GM23338 (cell line): ENCODE measurements at regions not wholly inside any gene's neighbourhood (a gene's known extent, or its start where the extent isn't known, plus 50 kb on each side); places are given as distances from the start of the nearest gene placed in this dataset.
A peak's percentile ranks its signal among the peaks of the same experiment; 100 is the strongest.

Experiments used
- ATAC-seq: fragments of 200-7000 bp; cut with Tn5 transposase; 3 replicates; pipeline ENCODE4 v1.9.1; 2020
- DNase-seq: peaks from one replicate; pipeline ENCODE4 v3.0.0-alpha.2; 2015; ENCODE audit warnings: low spot score
- H2AFZ ChIP-seq: fragments of 200-600 bp; sonication (generic); 2 replicates; pipeline ENCODE4 v1.8.0; 2016; ENCODE audit warnings: antibody characterized with exemption, mild to moderate bottlenecking, moderate library complexity
- H3F3A ChIP-seq: fragments of 200-600 bp; sonication (generic); replicated peaks from 2 replicates; pipeline ENCODE4 v1.8.0; 2017; ENCODE audit warnings: antibody characterized with exemption, mixed run types, low read depth
- H3K27ac ChIP-seq: fragments of 200-600 bp; sonication (generic); 2 replicates; pipeline ENCODE4 v1.6.1; 2016; ENCODE audit warnings: low read depth
- H3K27me3 ChIP-seq: fragments of 200-600 bp; sonication (generic); 2 replicates; pipeline ENCODE4 v1.8.0; 2016; ENCODE audit warnings: mild to moderate bottlenecking, mixed run types, moderate library complexity; ENCODE audit not compliant: insufficient read depth
- H3K36me3 ChIP-seq: fragments of 200-600 bp; sonication (generic); 2 replicates; pipeline ENCODE4 v1.8.0; 2016; ENCODE audit warnings: mild to moderate bottlenecking; ENCODE audit not compliant: insufficient read depth
- H3K4me1 ChIP-seq: fragments of 200-600 bp; sonication (generic); 2 replicates; pipeline ENCODE4 v1.8.0; 2016; ENCODE audit warnings: mild to moderate bottlenecking, moderate library complexity; ENCODE audit not compliant: insufficient read depth
- H3K4me2 ChIP-seq: fragments of 200-600 bp; sonication (generic); 2 replicates; pipeline ENCODE4 v1.7.1; 2017; ENCODE audit warnings: mixed run types
- H3K4me3 ChIP-seq: fragments of 200-600 bp; sonication (generic); 2 replicates; pipeline ENCODE4 v1.6.1; 2016; ENCODE audit warnings: mixed run types
- H3K79me2 ChIP-seq: fragments of 200-600 bp; sonication (generic); replicated peaks from 2 replicates; pipeline ENCODE4 v1.8.0; 2017; ENCODE audit warnings: mild to moderate bottlenecking; ENCODE audit not compliant: insufficient read depth
- H3K9me2 ChIP-seq: fragments of 200-600 bp; sonication (generic); 2 replicates; pipeline ENCODE4 v1.8.0; 2017; ENCODE audit not compliant: insufficient read depth
- H4K20me1 ChIP-seq: fragments of 200-600 bp; sonication (generic); replicated peaks from 2 replicates; pipeline ENCODE4 v1.8.0; 2017; ENCODE audit warnings: mild to moderate bottlenecking; ENCODE audit not compliant: insufficient read depth
- H3K27ac Mint-ChIP-seq: 2 replicates; pipeline ENCODE4 v1.8.0; 2020; ENCODE audit warnings: inconsistent platforms, mild to moderate bottlenecking, moderate library complexity, mixed read lengths
- H3K27me3 Mint-ChIP-seq: 3 replicates; pipeline ENCODE4 v1.8.0; 2022; ENCODE audit warnings: low read depth, mild to moderate bottlenecking, moderate library complexity, mixed read lengths, inconsistent platforms; ENCODE audit not compliant: insufficient read depth, poor library complexity
- H3K36me3 Mint-ChIP-seq: 3 replicates; pipeline ENCODE4 v1.8.0; 2021; ENCODE audit warnings: low read depth, mild to moderate bottlenecking, inconsistent platforms, moderate library complexity, mixed read lengths
- H3K4me1 Mint-ChIP-seq: 3 replicates; pipeline ENCODE4 v1.8.0; 2020; ENCODE audit warnings: mild to moderate bottlenecking, inconsistent platforms, mixed read lengths
- H3K4me3 Mint-ChIP-seq: 3 replicates; pipeline ENCODE4 v1.8.0; 2021; ENCODE audit warnings: moderate library complexity, mild to moderate bottlenecking, inconsistent platforms, mixed read lengths
- H3K9me3 Mint-ChIP-seq: 3 replicates; pipeline ENCODE4 v1.8.0; 2020; ENCODE audit warnings: moderate library complexity, mild to moderate bottlenecking, inconsistent platforms, mixed read lengths
- CREB1 ChIP-seq: fragments of 250-450 bp; sonication (Bioruptor Pico); IDR thresholded peaks from 2 replicates; pipeline ENCODE4 v1.5.0; 2020; ENCODE audit warnings: low read depth, mild to moderate bottlenecking, moderate library complexity
- EZH2 ChIP-seq: fragments of 200-600 bp; sonication (generic); IDR thresholded peaks from one replicate; pipeline ENCODE4 v1.8.0; 2017; ENCODE audit warnings: antibody characterized with exemption, mild to moderate bottlenecking, low read depth; ENCODE audit not compliant: unreplicated experiment
- EZH2phosphoT487 ChIP-seq: fragments of 200-600 bp; sonication (generic); IDR thresholded peaks from one replicate; pipeline ENCODE4 v1.8.1; 2018; ENCODE audit warnings: antibody characterized with exemption; ENCODE audit not compliant: unreplicated experiment
- NANOG ChIP-seq: IDR thresholded peaks from 2 replicates; pipeline ENCODE4 v1.6.1; 2016; ENCODE audit warnings: antibody characterized with exemption, borderline replicate concordance
- POLR2AphosphoS5 ChIP-seq: IDR thresholded peaks from 2 replicates; pipeline ENCODE4 v1.6.1; 2016; ENCODE audit warnings: antibody characterized with exemption, low read depth
- STAT1 ChIP-seq: IDR thresholded peaks from one replicate; pipeline ENCODE4 v1.6.1; 2016; ENCODE audit warnings: antibody characterized with exemption; ENCODE audit not compliant: unreplicated experiment
- ZNF114 ChIP-seq: fragments of 250-450 bp; sonication (Bioruptor Pico); IDR thresholded peaks from 2 replicates; pipeline ENCODE4 v1.5.0; 2020; ENCODE audit warnings: mild to moderate bottlenecking, moderate library complexity
- TF ChIP-seq, protein P1 (sequence below): IDR thresholded peaks from one replicate; pipeline ENCODE4 v1.6.1; 2018; ENCODE audit warnings: antibody characterized with exemption; ENCODE audit not compliant: unreplicated experiment
- TF ChIP-seq, protein P2 (sequence below): fragments of 250-450 bp; sonication (Bioruptor Pico); IDR thresholded peaks from 2 replicates; pipeline ENCODE4 v1.5.0; 2020; ENCODE audit warnings: mild to moderate bottlenecking, moderate library complexity
- TF ChIP-seq, protein P3 (sequence below), 2 experiments: fragments of 200-600 bp in 1 of 2; sonication (generic) in 1 of 2; conservative IDR thresholded peaks; 2 replicates each; pipeline versions ENCODE4 v1.5.1 to v1.6.1; 2016 to 2017; ENCODE audit warnings: antibody characterized with exemption in 2 of 2, low read depth in 2 of 2, mild to moderate bottlenecking in 2 of 2, moderate library complexity in 1 of 2

DNA sequence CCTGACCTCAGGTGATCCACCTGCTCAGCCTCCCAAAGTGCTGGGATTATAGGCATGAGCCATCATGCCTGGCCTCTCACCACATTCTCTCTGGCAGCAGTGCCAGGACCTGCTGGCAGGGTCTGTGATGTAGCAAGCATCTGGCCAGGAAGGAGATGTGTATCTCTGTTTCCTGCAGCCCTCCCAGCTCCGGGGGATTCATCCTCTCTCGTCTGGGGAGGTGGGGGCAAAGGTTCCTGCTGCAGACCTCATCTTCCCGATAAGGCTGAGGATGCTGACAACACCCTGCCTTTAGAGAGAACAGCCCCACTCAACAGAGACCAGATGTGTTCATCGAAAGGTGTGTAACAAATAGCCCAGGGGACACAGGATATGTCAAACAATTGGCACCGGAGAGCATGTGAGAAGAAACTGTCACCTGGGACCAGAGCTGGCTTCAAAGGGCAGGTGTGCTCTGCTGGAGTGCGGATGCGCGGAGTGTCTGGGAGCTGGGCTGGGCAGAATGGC lies 54.8 kb upstream of the SEC14L1 start:
- Histone ChIP-seq H3K4me2 (no peak overlapping the region), H3F3A (peaks cover 6% of the 10 kb centered on the region), H3K4me3 (no peak overlapping the region), H3K79me2 (peaks cover 15% of the 10 kb centered on the region), H2AFZ (peak overlapping the region; percentile 53; the same call in 1 of the 2 replicates), H3K27me3 (no peaks in the 10 kb centered on the region), H3K4me1 (peaks cover 14% of the 10 kb centered on the region), H3K9me2 (0 out of 2 replicates have a peak, but pooled peaks cover 9% of the 10 kb centered on the region), H3K36me3 (no peaks in the 10 kb centered on the region), H3K27ac (no peak overlapping the region), H4K20me1 (no peaks in the 10 kb centered on the region)
- H3K36me3 Mint-ChIP-seq: peaks cover 26% of the 10 kb centered on the region
- peaks cover 12% of the 10 kb centered on the region for H3K27me3 Mint-ChIP-seq
- H3K4me3 Mint-ChIP-seq: peak overlapping the region; percentile 1; the same call in 1 of the 3 replicates
- no peak overlapping the region for H3K27ac Mint-ChIP-seq
- ATAC-seq (peak; percentile 13), DNase-seq (no peak)
- peaks cover 2% of the 10 kb centered on the region for H3K9me3 Mint-ChIP-seq
- TF ChIP-seq EZH2 (no peak), STAT1 (no peak), ZNF114 (CRISPR knock-in tag) (no peak), EZH2phosphoT487 (no peak), POLR2AphosphoS5 (no peak), NANOG (no peak), CREB1 (CRISPR knock-in tag) (no peak)
- TF ChIP-seq, protein P1, sequence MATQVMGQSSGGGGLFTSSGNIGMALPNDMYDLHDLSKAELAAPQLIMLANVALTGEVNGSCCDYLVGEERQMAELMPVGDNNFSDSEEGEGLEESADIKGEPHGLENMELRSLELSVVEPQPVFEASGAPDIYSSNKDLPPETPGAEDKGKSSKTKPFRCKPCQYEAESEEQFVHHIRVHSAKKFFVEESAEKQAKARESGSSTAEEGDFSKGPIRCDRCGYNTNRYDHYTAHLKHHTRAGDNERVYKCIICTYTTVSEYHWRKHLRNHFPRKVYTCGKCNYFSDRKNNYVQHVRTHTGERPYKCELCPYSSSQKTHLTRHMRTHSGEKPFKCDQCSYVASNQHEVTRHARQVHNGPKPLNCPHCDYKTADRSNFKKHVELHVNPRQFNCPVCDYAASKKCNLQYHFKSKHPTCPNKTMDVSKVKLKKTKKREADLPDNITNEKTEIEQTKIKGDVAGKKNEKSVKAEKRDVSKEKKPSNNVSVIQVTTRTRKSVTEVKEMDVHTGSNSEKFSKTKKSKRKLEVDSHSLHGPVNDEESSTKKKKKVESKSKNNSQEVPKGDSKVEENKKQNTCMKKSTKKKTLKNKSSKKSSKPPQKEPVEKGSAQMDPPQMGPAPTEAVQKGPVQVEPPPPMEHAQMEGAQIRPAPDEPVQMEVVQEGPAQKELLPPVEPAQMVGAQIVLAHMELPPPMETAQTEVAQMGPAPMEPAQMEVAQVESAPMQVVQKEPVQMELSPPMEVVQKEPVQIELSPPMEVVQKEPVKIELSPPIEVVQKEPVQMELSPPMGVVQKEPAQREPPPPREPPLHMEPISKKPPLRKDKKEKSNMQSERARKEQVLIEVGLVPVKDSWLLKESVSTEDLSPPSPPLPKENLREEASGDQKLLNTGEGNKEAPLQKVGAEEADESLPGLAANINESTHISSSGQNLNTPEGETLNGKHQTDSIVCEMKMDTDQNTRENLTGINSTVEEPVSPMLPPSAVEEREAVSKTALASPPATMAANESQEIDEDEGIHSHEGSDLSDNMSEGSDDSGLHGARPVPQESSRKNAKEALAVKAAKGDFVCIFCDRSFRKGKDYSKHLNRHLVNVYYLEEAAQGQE: no peak
- TF ChIP-seq, protein P2, sequence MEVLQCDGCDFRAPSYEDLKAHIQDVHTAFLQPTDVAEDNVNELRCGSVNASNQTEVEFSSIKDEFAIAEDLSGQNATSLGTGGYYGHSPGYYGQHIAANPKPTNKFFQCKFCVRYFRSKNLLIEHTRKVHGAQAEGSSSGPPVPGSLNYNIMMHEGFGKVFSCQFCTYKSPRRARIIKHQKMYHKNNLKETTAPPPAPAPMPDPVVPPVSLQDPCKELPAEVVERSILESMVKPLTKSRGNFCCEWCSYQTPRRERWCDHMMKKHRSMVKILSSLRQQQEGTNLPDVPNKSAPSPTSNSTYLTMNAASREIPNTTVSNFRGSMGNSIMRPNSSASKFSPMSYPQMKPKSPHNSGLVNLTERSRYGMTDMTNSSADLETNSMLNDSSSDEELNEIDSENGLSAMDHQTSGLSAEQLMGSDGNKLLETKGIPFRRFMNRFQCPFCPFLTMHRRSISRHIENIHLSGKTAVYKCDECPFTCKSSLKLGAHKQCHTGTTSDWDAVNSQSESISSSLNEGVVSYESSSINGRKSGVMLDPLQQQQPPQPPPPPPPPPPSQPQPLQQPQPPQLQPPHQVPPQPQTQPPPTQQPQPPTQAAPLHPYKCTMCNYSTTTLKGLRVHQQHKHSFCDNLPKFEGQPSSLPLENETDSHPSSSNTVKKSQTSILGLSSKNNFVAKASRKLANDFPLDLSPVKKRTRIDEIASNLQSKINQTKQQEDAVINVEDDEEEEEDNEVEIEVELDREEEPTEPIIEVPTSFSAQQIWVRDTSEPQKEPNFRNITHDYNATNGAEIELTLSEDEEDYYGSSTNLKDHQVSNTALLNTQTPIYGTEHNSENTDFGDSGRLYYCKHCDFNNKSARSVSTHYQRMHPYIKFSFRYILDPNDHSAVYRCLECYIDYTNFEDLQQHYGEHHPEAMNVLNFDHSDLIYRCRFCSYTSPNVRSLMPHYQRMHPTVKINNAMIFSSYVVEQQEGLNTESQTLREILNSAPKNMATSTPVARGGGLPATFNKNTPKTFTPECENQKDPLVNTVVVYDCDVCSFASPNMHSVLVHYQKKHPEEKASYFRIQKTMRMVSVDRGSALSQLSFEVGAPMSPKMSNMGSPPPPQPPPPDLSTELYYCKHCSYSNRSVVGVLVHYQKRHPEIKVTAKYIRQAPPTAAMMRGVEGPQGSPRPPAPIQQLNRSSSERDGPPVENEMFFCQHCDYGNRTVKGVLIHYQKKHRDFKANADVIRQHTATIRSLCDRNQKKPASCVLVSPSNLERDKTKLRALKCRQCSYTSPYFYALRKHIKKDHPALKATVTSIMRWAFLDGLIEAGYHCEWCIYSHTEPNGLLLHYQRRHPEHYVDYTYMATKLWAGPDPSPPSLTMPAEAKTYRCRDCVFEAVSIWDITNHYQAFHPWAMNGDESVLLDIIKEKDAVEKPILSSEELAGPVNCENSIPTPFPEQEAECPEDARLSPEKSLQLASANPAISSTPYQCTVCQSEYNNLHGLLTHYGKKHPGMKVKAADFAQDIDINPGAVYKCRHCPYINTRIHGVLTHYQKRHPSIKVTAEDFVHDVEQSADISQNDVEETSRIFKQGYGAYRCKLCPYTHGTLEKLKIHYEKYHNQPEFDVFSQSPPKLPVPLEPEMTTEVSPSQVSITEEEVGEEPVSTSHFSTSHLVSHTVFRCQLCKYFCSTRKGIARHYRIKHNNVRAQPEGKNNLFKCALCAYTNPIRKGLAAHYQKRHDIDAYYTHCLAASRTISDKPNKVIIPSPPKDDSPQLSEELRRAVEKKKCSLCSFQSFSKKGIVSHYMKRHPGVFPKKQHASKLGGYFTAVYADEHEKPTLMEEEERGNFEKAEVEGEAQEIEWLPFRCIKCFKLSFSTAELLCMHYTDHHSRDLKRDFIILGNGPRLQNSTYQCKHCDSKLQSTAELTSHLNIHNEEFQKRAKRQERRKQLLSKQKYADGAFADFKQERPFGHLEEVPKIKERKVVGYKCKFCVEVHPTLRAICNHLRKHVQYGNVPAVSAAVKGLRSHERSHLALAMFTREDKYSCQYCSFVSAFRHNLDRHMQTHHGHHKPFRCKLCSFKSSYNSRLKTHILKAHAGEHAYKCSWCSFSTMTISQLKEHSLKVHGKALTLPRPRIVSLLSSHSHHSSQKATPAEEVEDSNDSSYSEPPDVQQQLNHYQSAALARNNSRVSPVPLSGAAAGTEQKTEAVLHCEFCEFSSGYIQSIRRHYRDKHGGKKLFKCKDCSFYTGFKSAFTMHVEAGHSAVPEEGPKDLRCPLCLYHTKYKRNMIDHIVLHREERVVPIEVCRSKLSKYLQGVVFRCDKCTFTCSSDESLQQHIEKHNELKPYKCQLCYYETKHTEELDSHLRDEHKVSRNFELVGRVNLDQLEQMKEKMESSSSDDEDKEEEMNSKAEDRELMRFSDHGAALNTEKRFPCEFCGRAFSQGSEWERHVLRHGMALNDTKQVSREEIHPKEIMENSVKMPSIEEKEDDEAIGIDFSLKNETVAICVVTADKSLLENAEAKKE (CRISPR knock-in tag): no peak
- TF ChIP-seq, protein P3, sequence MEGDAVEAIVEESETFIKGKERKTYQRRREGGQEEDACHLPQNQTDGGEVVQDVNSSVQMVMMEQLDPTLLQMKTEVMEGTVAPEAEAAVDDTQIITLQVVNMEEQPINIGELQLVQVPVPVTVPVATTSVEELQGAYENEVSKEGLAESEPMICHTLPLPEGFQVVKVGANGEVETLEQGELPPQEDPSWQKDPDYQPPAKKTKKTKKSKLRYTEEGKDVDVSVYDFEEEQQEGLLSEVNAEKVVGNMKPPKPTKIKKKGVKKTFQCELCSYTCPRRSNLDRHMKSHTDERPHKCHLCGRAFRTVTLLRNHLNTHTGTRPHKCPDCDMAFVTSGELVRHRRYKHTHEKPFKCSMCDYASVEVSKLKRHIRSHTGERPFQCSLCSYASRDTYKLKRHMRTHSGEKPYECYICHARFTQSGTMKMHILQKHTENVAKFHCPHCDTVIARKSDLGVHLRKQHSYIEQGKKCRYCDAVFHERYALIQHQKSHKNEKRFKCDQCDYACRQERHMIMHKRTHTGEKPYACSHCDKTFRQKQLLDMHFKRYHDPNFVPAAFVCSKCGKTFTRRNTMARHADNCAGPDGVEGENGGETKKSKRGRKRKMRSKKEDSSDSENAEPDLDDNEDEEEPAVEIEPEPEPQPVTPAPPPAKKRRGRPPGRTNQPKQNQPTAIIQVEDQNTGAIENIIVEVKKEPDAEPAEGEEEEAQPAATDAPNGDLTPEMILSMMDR (conservative IDR thresholded peaks at IDR 0.05; ENCODE audit: low read depth in 2 of 2): no peak
- peaks cover 18% of the 10 kb centered on the region for H3K4me1 Mint-ChIP-seq
